ENCODE measurements at regions not wholly inside any gene's neighbourhood (a gene's known extent, or its start where the extent isn't known, plus 50 kb on each side); places are given as distances from the start of the nearest gene placed in this dataset.
"Not testable (repeated sequence)": the region's sequence is repeated elsewhere in the genome, so short reads cannot be mapped to it uniquely, and the experiment has no call there.

- Histone ChIP-seq H3K36me3 (no peaks in the 10 kb centered on the region), H3K9me3 (no peaks in the 10 kb centered on the region), H3K4me3 (no peak overlapping the region), H3K27me3 (no peaks in the 10 kb centered on the region), H3K27ac (no peak overlapping the region), H3K4me1 (no peaks in the 10 kb centered on the region)
- TF ChIP-seq CTCF (IDR thresholded peaks at IDR 0.05) (no peak), POLR2A (IDR thresholded peaks at IDR 0.05) (no peak)
- no peak for DNase-seq
These were observed 604.1 kb upstream of the GJE1 start for GRCh38 chr6:141528596-141528995.

GRCh38 chr6:141526985-141527384 lies 605.7 kb upstream of the GJE1 start:
- no peaks in the 10 kb centered on the region for H3K4me1 ChIP-seq
- TF ChIP-seq POLR2A (IDR thresholded peaks at IDR 0.05), result no peak
- no peak for TF ChIP-seq CTCF (IDR thresholded peaks at IDR 0.05)
- H3K36me3 ChIP-seq, result no peaks in the 10 kb centered on the region
- H3K27me3 ChIP-seq, result no peaks in the 10 kb centered on the region
- H3K27ac ChIP-seq, result no peak overlapping the region
- no peak overlapping the region for H3K4me3 ChIP-seq
- DNase-seq, result no peak
- no peaks in the 10 kb centered on the region for H3K9me3 ChIP-seq

- no peaks in the 10 kb centered on the region for H3K4me1 ChIP-seq
- H3K4me3 ChIP-seq, result no peak overlapping the region
- H3K27ac ChIP-seq, result no peak overlapping the region
- H3K27me3 ChIP-seq, result no peaks in the 10 kb centered on the region
- H3K9me3 ChIP-seq, result no peaks in the 10 kb centered on the region
- H3K36me3 ChIP-seq, result no peaks in the 10 kb centered on the region
- DNase-seq, result no peak
- TF ChIP-seq CTCF (IDR thresholded peaks at IDR 0.05) (no peak), POLR2A (IDR thresholded peaks at IDR 0.05) (no peak)
These were observed 611.3 kb upstream of the GJE1 start for GRCh38 chr6:141521440-141521839.

GRCh38 chr6:141513830-141514229 lies 618.9 kb upstream of the GJE1 start:
- Histone ChIP-seq H3K4me3 (no peak overlapping the region), H3K4me1 (no peaks in the 10 kb centered on the region), H3K27ac (no peak overlapping the region), H3K36me3 (no peaks in the 10 kb centered on the region), H3K9me3 (no peaks in the 10 kb centered on the region), H3K27me3 (no peaks in the 10 kb centered on the region)
- DNase-seq, result no peak
- TF ChIP-seq CTCF (IDR thresholded peaks at IDR 0.05) (no peak), POLR2A (IDR thresholded peaks at IDR 0.05) (no peak)

GRCh38 chr6:141510803-141511202 lies 621.9 kb upstream of the GJE1 start:
- no peak for DNase-seq
- H3K36me3 ChIP-seq, result no peaks in the 10 kb centered on the region
- no peaks in the 10 kb centered on the region for H3K27me3 ChIP-seq
- TF ChIP-seq POLR2A (IDR thresholded peaks at IDR 0.05) (no peak), CTCF (IDR thresholded peaks at IDR 0.05) (no peak)
- no peak overlapping the region for H3K4me3 ChIP-seq
- H3K4me1 ChIP-seq, result no peaks in the 10 kb centered on the region
- no peak overlapping the region for H3K27ac ChIP-seq
- peaks cover 0 to 9% (median 0%) of the 10 kb centered on the region in 4 donors for H3K9me3 ChIP-seq

- not testable (repeated sequence) for H3K27ac ChIP-seq, H3K4me1 ChIP-seq, DNase-seq, H3K36me3 ChIP-seq, H3K27me3 ChIP-seq, H3K4me3 ChIP-seq
- peaks cover 0 to 13% (median 0%) of the 10 kb centered on the region in 4 donors for H3K9me3 ChIP-seq
These were observed 626.7 kb upstream of the GJE1 start for GRCh38 chr6:141506062-141506461.

GRCh38 chr6:141504318-141504717 lies 628.4 kb upstream of the GJE1 start:
- H3K27me3 ChIP-seq, H3K27ac ChIP-seq, H3K4me1 ChIP-seq, H3K4me3 ChIP-seq, H3K36me3 ChIP-seq, DNase-seq: not testable (repeated sequence)
- peaks cover 0 to 13% (median 0%) of the 10 kb centered on the region in 4 donors for H3K9me3 ChIP-seq

Data from Peyer's patch (tissue), 4 donors.